IPS-15b (cell line): ENCODE measurements at regions not wholly inside any gene's neighbourhood (a gene's known extent, or its start where the extent isn't known, plus 50 kb on each side); places are given as distances from the start of the nearest gene placed in this dataset.

Experiments used
- H3K27me3 ChIP-seq: one replicate; pipeline ENCODE4 v1.6.1; 2013; ENCODE audit warnings: low read length; ENCODE audit not compliant: control insufficient read depth, insufficient read depth
- H3K36me3 ChIP-seq: one replicate; pipeline ENCODE4 v1.6.1; 2013; ENCODE audit warnings: low read length; ENCODE audit not compliant: control insufficient read depth, insufficient read depth
- H3K4me1 ChIP-seq: one replicate; pipeline ENCODE4 v1.6.1; 2013; ENCODE audit warnings: mild to moderate bottlenecking, low read length; ENCODE audit not compliant: control insufficient read depth, insufficient read depth
- H3K4me3 ChIP-seq: one replicate; pipeline ENCODE4 v1.5.1; 2013; ENCODE audit warnings: low read depth, low read length
- H3K9ac ChIP-seq: one replicate; pipeline ENCODE4 v1.6.1; 2013; ENCODE audit warnings: low read depth, mild to moderate bottlenecking, low read length
- H3K9me3 ChIP-seq: one replicate; pipeline ENCODE4 v1.6.1; 2013; ENCODE audit warnings: mild to moderate bottlenecking, low read length; ENCODE audit not compliant: control insufficient read depth, insufficient read depth

- Histone ChIP-seq H3K9me3 (no peaks in the 10 kb centered on the region), H3K36me3 (no peaks in the 10 kb centered on the region), H3K27me3 (no peaks in the 10 kb centered on the region), H3K9ac (no peak overlapping the region), H3K4me1 (no peaks in the 10 kb centered on the region), H3K4me3 (no peak overlapping the region)
These were observed 139.7 kb upstream of the IRX4 start for GRCh38 chr5:2022436-2022835.

GRCh38 chr5:2021484-2022176 is 138.9 kb upstream of the IRX4 start:
- no peaks in the 10 kb centered on the region for H3K4me1 ChIP-seq
- H3K27me3 ChIP-seq = no peaks in the 10 kb centered on the region
- no peak overlapping the region for H3K9ac ChIP-seq
- no peaks in the 10 kb centered on the region for H3K9me3 ChIP-seq
- no peak overlapping the region for H3K4me3 ChIP-seq
- no peaks in the 10 kb centered on the region for H3K36me3 ChIP-seq

- H3K27me3 ChIP-seq = no peaks in the 10 kb centered on the region
- H3K9ac ChIP-seq = no peak overlapping the region
- H3K9me3 ChIP-seq = no peaks in the 10 kb centered on the region
- no peaks in the 10 kb centered on the region for H3K36me3 ChIP-seq
- H3K4me3 ChIP-seq = no peak overlapping the region
- no peaks in the 10 kb centered on the region for H3K4me1 ChIP-seq
These were observed 138.0 kb upstream of the IRX4 start for GRCh38 chr5:2020730-2021129.

- Histone ChIP-seq H3K36me3 (no peaks in the 10 kb centered on the region), H3K9ac (no peak overlapping the region), H3K4me1 (no peaks in the 10 kb centered on the region), H3K4me3 (no peak overlapping the region), H3K27me3 (no peaks in the 10 kb centered on the region), H3K9me3 (no peaks in the 10 kb centered on the region)
These were observed 137.0 kb upstream of the IRX4 start for GRCh38 chr5:2019716-2020115.

GRCh38 chr5:2018390-2018724 is 135.6 kb upstream of the IRX4 start:
- Histone ChIP-seq H3K4me3 (no peak overlapping the region), H3K9me3 (no peaks in the 10 kb centered on the region), H3K36me3 (no peaks in the 10 kb centered on the region), H3K4me1 (no peaks in the 10 kb centered on the region), H3K27me3 (no peaks in the 10 kb centered on the region), H3K9ac (no peak overlapping the region)

GRCh38 chr5:2017540-2018389 is 135.0 kb upstream of the IRX4 start:
- Histone ChIP-seq H3K36me3 (no peaks in the 10 kb centered on the region), H3K9ac (no peak overlapping the region), H3K4me3 (no peak overlapping the region), H3K9me3 (no peaks in the 10 kb centered on the region), H3K27me3 (no peaks in the 10 kb centered on the region), H3K4me1 (no peaks in the 10 kb centered on the region)

GRCh38 chr5:2015961-2016360 is 133.2 kb upstream of the IRX4 start:
- no peak overlapping the region for H3K9ac ChIP-seq
- no peaks in the 10 kb centered on the region for H3K4me1 ChIP-seq
- no peaks in the 10 kb centered on the region for H3K27me3 ChIP-seq
- H3K4me3 ChIP-seq = no peak overlapping the region
- no peaks in the 10 kb centered on the region for H3K9me3 ChIP-seq
- H3K36me3 ChIP-seq = no peaks in the 10 kb centered on the region

- Histone ChIP-seq H3K9ac (no peak overlapping the region), H3K36me3 (no peaks in the 10 kb centered on the region), H3K27me3 (no peaks in the 10 kb centered on the region)
These were observed 132.6 kb upstream of the IRX4 start for GRCh38 chr5:2015124-2015848.

GRCh38 chr5:2014058-2014610 is 131.4 kb upstream of the IRX4 start:
- no peaks in the 10 kb centered on the region for H3K4me1 ChIP-seq
- no peak overlapping the region for H3K9ac ChIP-seq
- H3K36me3 ChIP-seq = no peaks in the 10 kb centered on the region
- no peaks in the 10 kb centered on the region for H3K9me3 ChIP-seq
- no peak overlapping the region for H3K4me3 ChIP-seq
- no peaks in the 10 kb centered on the region for H3K27me3 ChIP-seq

More at GRCh38 chr5:2015124-2015848, 132.6 kb upstream of the IRX4 start:
- Histone ChIP-seq H3K9me3 (no peaks in the 10 kb centered on the region), H3K4me1 (no peaks in the 10 kb centered on the region), H3K4me3 (no peak overlapping the region)

- Histone ChIP-seq H3K4me1 (no peaks in the 10 kb centered on the region), H3K9me3 (no peaks in the 10 kb centered on the region)
These were observed 130.8 kb upstream of the IRX4 start for GRCh38 chr5:2013301-2014057.

GRCh38 chr5:2012885-2013284 is 130.2 kb upstream of the IRX4 start:
- H3K4me1 ChIP-seq = no peaks in the 10 kb centered on the region
- no peaks in the 10 kb centered on the region for H3K27me3 ChIP-seq
- H3K9me3 ChIP-seq = no peaks in the 10 kb centered on the region
- H3K9ac ChIP-seq = no peak overlapping the region
- H3K36me3 ChIP-seq = no peaks in the 10 kb centered on the region
- no peak overlapping the region for H3K4me3 ChIP-seq

More at GRCh38 chr5:2013301-2014057, 130.8 kb upstream of the IRX4 start:
- no peaks in the 10 kb centered on the region for H3K36me3 ChIP-seq
- H3K4me3 ChIP-seq = no peak overlapping the region
- H3K9ac ChIP-seq = no peak overlapping the region
- no peaks in the 10 kb centered on the region for H3K27me3 ChIP-seq
